A549 (cell line): ENCODE measurements at regions not wholly inside any gene's neighbourhood (a gene's known extent, or its start where the extent isn't known, plus 50 kb on each side); places are given as distances from the start of the nearest gene placed in this dataset.

Source experiments
- ATAC-seq, 2 experiments: fragments of 200-7000 bp in 1 of 2; fragments of >200 bp in 1 of 2; cut with Nextera tagmentation in 1 of 2; cut with Tn5 transposase in 1 of 2; 3 replicates each; pipeline versions ENCODE4 v1.8.0 to v1.9.1; 2018 to 2020; ENCODE audit warnings: mild to moderate bottlenecking in 1 of 2, moderate library complexity in 1 of 2
- CTCF ChIA-PET: fragments of 300-600 bp; sonication (Branson Sonifier 250); formaldehyde crosslinking; extraction: SDS; loops from one replicate; lab custom pipeline; 2021; ENCODE audit warnings: antibody characterized with exemption, inconsistent platforms; lab: Yijun Ruan, JAX
- POLR2A ChIA-PET: fragments of 350-600 bp; formaldehyde crosslinking; extraction: SDS; loops from one replicate; lab custom pipeline; 2021; ENCODE audit warnings: antibody characterized with exemption, inconsistent platforms; lab: Yijun Ruan, JAX
- DNase-seq, 2 experiments: peaks; one replicate each; pipeline versions ENCODE4 v3.0.0 to v3.0.0-alpha.2; 2011 to 2016; ENCODE audit warnings: low read depth in 1 of 2, low spot score in 1 of 2
- FAIRE-seq: peaks from 2 replicates; lab custom pipeline; 2011; peaks lifted over from hg19 to GRCh38; lab: Jason Lieb, UNC
- H3K27ac ChIP-seq, 2 experiments: fragments of >200 bp; sonication (Bioruptor Twin); formaldehyde crosslinking; 3 replicates each; pipeline ENCODE4 v1.5.1; 2016 to 2017
- H3K4me1 ChIP-seq: fragments of >200 bp; sonication (Bioruptor Twin); formaldehyde crosslinking; 3 replicates; pipeline ENCODE4 v1.6.1; 2016
- H3K4me2 ChIP-seq: fragments of >200 bp; sonication (Bioruptor Twin); formaldehyde crosslinking; 3 replicates; pipeline ENCODE4 v1.6.1; 2016
- H3K4me3 ChIP-seq: fragments of >200 bp; sonication (Bioruptor Twin); formaldehyde crosslinking; 3 replicates; pipeline ENCODE4 v1.5.1; 2016
- H3K9me3 ChIP-seq: fragments of >200 bp; sonication (Bioruptor Twin); formaldehyde crosslinking; 3 replicates; pipeline ENCODE4 v1.6.1; 2016
- BCL3 ChIP-seq: fragments of >200 bp; sonication (Bioruptor Twin); formaldehyde crosslinking; IDR thresholded peaks from 3 replicates; pipeline ENCODE4 v1.6.1; 2016
- CBX8 ChIP-seq: fragments of 200-600 bp; sonication (generic); IDR thresholded peaks from 2 replicates; pipeline ENCODE4 v1.6.1; 2016
- CHD2 ChIP-seq: fragments of 150-350 bp; IDR thresholded peaks from 2 replicates; pipeline ENCODE4 v1.6.1; 2014; ENCODE audit warnings: low read length; ENCODE audit not compliant: partially characterized antibody
- CHD4 ChIP-seq: fragments of 200-600 bp; sonication (generic); IDR thresholded peaks from 2 replicates; pipeline ENCODE4 v1.6.1; 2016; ENCODE audit warnings: antibody characterized with exemption, mild to moderate bottlenecking, borderline replicate concordance
- EHF ChIP-seq: fragments of 250-450 bp; sonication (Bioruptor Pico); IDR thresholded peaks from 2 replicates; pipeline ENCODE4 v1.5.0; 2020; ENCODE audit warnings: mild to moderate bottlenecking
- EHMT2 ChIP-seq: fragments of 200-600 bp; sonication (generic); IDR thresholded peaks from 2 replicates; pipeline ENCODE4 v1.6.1; 2016; ENCODE audit warnings: antibody characterized with exemption, low read depth, mild to moderate bottlenecking, moderate library complexity
- FOXS1 ChIP-seq: fragments of 250-450 bp; sonication (Bioruptor Pico); IDR thresholded peaks from 2 replicates; pipeline ENCODE4 v1.5.0; 2020; ENCODE audit warnings: mild to moderate bottlenecking, moderate library complexity
- HDAC2 ChIP-seq: fragments of 200-600 bp; sonication (generic); IDR thresholded peaks from 2 replicates; pipeline ENCODE4 v1.6.1; 2016
- HOXA7 ChIP-seq: fragments of 250-450 bp; sonication (Bioruptor Pico); IDR thresholded peaks from 2 replicates; pipeline ENCODE4 v1.5.0; 2020; ENCODE audit warnings: mild to moderate bottlenecking, moderate library complexity
- JUN ChIP-seq, 2 experiments: fragments of >200 bp; sonication (Bioruptor Twin); formaldehyde crosslinking; IDR thresholded peaks; 2 replicates in 1 of 2; 3 replicates in 1 of 2; pipeline ENCODE4 v1.6.1; 2016 to 2017
- KDM5A ChIP-seq: fragments of 200-600 bp; sonication (generic); IDR thresholded peaks from 2 replicates; pipeline ENCODE4 v1.6.1; 2016; ENCODE audit warnings: antibody characterized with exemption, mild to moderate bottlenecking
- MAFK ChIP-seq: fragments of 450-650 bp; IDR thresholded peaks from 2 replicates; pipeline ENCODE4 v1.6.1; 2014; ENCODE audit not compliant: partially characterized antibody
- NFE2L2 ChIP-seq: fragments of 150-350 bp; conservative IDR thresholded peaks from 2 replicates; pipeline ENCODE4 v1.6.1; 2014; ENCODE audit warnings: low read length
- POLR2AphosphoS2 ChIP-seq: conservative IDR thresholded peaks from 2 replicates; pipeline ENCODE4 v1.6.1; 2012; ENCODE audit warnings: low read length, improper control_type of control experiment, inconsistent platforms
- RAD21 ChIP-seq, 2 experiments: fragments of >200 bp in 1 of 2; sonication (Bioruptor Twin) in 1 of 2; formaldehyde crosslinking in 1 of 2; IDR thresholded peaks in 1 of 2; conservative IDR thresholded peaks in 1 of 2; 2 replicates in 1 of 2; 3 replicates in 1 of 2; pipeline ENCODE4 v1.6.1; 2012 to 2018; ENCODE audit warnings: inconsistent platforms in 1 of 2
- RARB ChIP-seq: fragments of 250-450 bp; sonication (Bioruptor Pico); IDR thresholded peaks from 2 replicates; pipeline ENCODE4 v1.8.0; 2021; ENCODE audit warnings: mild to moderate bottlenecking, moderate library complexity
- RFX5 ChIP-seq: fragments of 450-650 bp; IDR thresholded peaks from 2 replicates; pipeline ENCODE4 v1.7.1; 2014; ENCODE audit warnings: antibody characterized with exemption, mild to moderate bottlenecking, moderate library complexity
- RNF2 ChIP-seq: fragments of 200-600 bp; sonication (generic); IDR thresholded peaks from 2 replicates; pipeline ENCODE4 v1.6.1; 2016; ENCODE audit warnings: low read depth, mild to moderate bottlenecking, antibody characterized with exemption, moderate library complexity, borderline replicate concordance
- SMC3 ChIP-seq: fragments of >200 bp; sonication (Bioruptor Twin); formaldehyde crosslinking; IDR thresholded peaks from 3 replicates; pipeline ENCODE4 v1.6.1; 2018; ENCODE audit warnings: inconsistent platforms
- TP53 ChIP-seq: fragments of 250-450 bp; sonication (Bioruptor Pico); IDR thresholded peaks from 2 replicates; pipeline ENCODE4 v1.5.0; 2021; ENCODE audit warnings: mild to moderate bottlenecking, moderate library complexity
- WGBS: methylation state at CpG from one replicate; pipeline ENCODE4 v1.1.6; 2017; ENCODE audit errors: missing lambda C conversion rate; 5-methylcytosine and 5-hydroxymethylcytosine counted together
- TF ChIP-seq, protein P1 (sequence below): fragments of 200-600 bp; sonication (generic); IDR thresholded peaks from 2 replicates; pipeline ENCODE4 v1.6.1; 2016; ENCODE audit warnings: antibody characterized with exemption, mild to moderate bottlenecking, moderate library complexity
- TF ChIP-seq, protein P2 (sequence below): fragments of 250-450 bp; sonication (Bioruptor Pico); IDR thresholded peaks from 2 replicates; pipeline ENCODE4 v1.5.0; 2020; ENCODE audit warnings: low read depth, mild to moderate bottlenecking, moderate library complexity

- WGBS = 57% methylated on average over 8 of the region's 8 CpGs
- POLR2A ChIA-PET = no interaction called here
- ATAC-seq (no peak), FAIRE-seq (no peak), DNase-seq (no peak)
- Histone ChIP-seq H3K9me3 (no peaks in the 10 kb centered on the region), H3K4me1 (no peaks in the 10 kb centered on the region), H3K4me2 (no peak overlapping the region), H3K4me3 (no peak overlapping the region), H3K27ac (no peak overlapping the region)
- CTCF ChIA-PET = interaction anchor here (1.2 to 18.6 kb wide), 3 partner anchors 8 to 256 kb away, joined by 3 to 422 read pairs (median 52); partner anchors contain the start of gene NSG2
- TF ChIP-seq FOXS1 (CRISPR knock-in tag) = no peak
- no peak for TF ChIP-seq CBX8
These were observed 257.5 kb downstream of the NSG2 start for GRCh38 chr5:174303035-174303434.

GRCh38 chr5:174303437-174304045 is 258.0 kb downstream of the NSG2 start:
- H3K4me3 ChIP-seq = no peak overlapping the region
- WGBS = 32% methylated on average over 10 of the region's 10 CpGs
- no peaks in the 10 kb centered on the region for H3K9me3 ChIP-seq
- no peak for ATAC-seq
- TF ChIP-seq EHF (CRISPR knock-in tag) (no peak), HOXA7 (CRISPR knock-in tag) (no peak), CHD2 (no peak), MAFK (no peak), RNF2 (no peak), RFX5 (no peak), KDM5A (no peak), NFE2L2 (no peak), TP53 (CRISPR knock-in tag) (no peak), BCL3 (no peak), EHMT2 (no peak), RAD21 (conservative IDR thresholded peaks at IDR 0.05 in 1 of 2, IDR thresholded peaks at IDR 0.05 in 1 of 2) (no peak), HDAC2 (no peak), JUN (IDR thresholded peaks at IDR 0.05) (no peak), RARB (CRISPR knock-in tag) (no peak), POLR2AphosphoS2 (no peak), SMC3 (no peak), CHD4 (no peak)
- TF ChIP-seq, protein P1, sequence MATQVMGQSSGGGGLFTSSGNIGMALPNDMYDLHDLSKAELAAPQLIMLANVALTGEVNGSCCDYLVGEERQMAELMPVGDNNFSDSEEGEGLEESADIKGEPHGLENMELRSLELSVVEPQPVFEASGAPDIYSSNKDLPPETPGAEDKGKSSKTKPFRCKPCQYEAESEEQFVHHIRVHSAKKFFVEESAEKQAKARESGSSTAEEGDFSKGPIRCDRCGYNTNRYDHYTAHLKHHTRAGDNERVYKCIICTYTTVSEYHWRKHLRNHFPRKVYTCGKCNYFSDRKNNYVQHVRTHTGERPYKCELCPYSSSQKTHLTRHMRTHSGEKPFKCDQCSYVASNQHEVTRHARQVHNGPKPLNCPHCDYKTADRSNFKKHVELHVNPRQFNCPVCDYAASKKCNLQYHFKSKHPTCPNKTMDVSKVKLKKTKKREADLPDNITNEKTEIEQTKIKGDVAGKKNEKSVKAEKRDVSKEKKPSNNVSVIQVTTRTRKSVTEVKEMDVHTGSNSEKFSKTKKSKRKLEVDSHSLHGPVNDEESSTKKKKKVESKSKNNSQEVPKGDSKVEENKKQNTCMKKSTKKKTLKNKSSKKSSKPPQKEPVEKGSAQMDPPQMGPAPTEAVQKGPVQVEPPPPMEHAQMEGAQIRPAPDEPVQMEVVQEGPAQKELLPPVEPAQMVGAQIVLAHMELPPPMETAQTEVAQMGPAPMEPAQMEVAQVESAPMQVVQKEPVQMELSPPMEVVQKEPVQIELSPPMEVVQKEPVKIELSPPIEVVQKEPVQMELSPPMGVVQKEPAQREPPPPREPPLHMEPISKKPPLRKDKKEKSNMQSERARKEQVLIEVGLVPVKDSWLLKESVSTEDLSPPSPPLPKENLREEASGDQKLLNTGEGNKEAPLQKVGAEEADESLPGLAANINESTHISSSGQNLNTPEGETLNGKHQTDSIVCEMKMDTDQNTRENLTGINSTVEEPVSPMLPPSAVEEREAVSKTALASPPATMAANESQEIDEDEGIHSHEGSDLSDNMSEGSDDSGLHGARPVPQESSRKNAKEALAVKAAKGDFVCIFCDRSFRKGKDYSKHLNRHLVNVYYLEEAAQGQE = no peak
- TF ChIP-seq, protein P2, sequence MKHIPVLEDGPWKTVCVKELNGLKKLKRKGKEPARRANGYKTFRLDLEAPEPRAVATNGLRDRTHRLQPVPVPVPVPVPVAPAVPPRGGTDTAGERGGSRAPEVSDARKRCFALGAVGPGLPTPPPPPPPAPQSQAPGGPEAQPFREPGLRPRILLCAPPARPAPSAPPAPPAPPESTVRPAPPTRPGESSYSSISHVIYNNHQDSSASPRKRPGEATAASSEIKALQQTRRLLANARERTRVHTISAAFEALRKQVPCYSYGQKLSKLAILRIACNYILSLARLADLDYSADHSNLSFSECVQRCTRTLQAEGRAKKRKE (CRISPR knock-in tag) = no peak
- H3K4me2 ChIP-seq = no peak overlapping the region
- H3K4me1 ChIP-seq = no peaks in the 10 kb centered on the region
- no peak for DNase-seq
- CTCF ChIA-PET = interaction anchor here (0.6 to 18.6 kb wide), 6 partner anchors 7 to 257 kb away, joined by 3 to 422 read pairs (median 6); partner anchors contain the start of gene NSG2
- FAIRE-seq = no peak
- POLR2A ChIA-PET = no interaction called here
- H3K27ac ChIP-seq = no peak overlapping the region
